ENCODE measurements at regions not wholly inside any gene's neighbourhood (a gene's known extent, or its start where the extent isn't known, plus 50 kb on each side); places are given as distances from the start of the nearest gene placed in this dataset.

DNA sequence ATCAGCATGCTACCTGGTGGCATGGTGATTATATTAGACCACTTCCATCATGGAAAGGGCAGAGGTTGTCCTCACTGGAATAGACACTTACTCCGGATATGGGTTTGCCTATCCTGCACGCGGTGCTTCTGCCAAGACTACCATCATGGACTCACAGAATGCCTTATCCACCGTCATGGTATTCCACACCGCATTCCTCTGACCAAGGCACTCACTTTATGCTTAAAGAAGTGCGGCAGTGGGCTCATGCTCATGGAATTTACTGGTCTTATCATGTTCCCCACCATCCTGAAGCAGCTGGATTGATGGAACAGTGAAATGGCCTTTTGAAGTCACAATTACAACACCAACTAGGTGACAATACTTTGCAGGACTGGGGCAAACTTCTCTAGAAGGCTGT, 109.2 kb upstream of the DRD2 start:
- DNase-seq, result no peak
- H3K27me3 Mint-ChIP-seq (ENCODE audit: insufficient read depth), result peaks cover 2% of the 10 kb centered on the region

DNA sequence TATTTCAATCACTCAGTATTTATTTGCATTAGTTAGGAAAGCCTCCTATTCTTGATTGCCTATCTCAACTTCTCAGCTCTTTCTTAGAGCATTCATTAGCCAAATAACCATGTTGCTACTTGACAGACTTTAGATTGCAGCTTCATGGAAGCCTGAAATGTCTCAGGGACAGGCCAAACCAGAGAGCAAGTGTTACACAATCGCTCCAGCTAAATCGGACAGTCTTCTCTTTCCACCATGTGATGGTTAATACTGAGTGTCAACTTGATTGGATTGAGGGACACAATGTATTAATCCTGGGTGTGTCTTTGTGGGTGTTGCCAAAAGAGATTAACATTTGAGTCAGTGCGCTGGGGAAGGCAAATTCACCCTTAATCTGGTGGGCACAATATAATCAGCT, 106.5 kb upstream of the DRD2 start:
- Mint-ChIP-seq H3K4me1 (ENCODE audit: low read depth) (no peaks in the 10 kb centered on the region), H3K4me3 (no peak overlapping the region), H3K36me3 (ENCODE audit: low read depth) (0 out of 2 replicates have a peak, but pooled peaks cover 6% of the 10 kb centered on the region), H3K27ac (no peak overlapping the region), H3K9me3 (peaks cover 40% of the 10 kb centered on the region), H3K27me3 (ENCODE audit: insufficient read depth) (peaks cover 2% of the 10 kb centered on the region; the same call in 1 of the 2 replicates)
- DNase-seq, result no peak
- TF ChIP-seq, protein P1, sequence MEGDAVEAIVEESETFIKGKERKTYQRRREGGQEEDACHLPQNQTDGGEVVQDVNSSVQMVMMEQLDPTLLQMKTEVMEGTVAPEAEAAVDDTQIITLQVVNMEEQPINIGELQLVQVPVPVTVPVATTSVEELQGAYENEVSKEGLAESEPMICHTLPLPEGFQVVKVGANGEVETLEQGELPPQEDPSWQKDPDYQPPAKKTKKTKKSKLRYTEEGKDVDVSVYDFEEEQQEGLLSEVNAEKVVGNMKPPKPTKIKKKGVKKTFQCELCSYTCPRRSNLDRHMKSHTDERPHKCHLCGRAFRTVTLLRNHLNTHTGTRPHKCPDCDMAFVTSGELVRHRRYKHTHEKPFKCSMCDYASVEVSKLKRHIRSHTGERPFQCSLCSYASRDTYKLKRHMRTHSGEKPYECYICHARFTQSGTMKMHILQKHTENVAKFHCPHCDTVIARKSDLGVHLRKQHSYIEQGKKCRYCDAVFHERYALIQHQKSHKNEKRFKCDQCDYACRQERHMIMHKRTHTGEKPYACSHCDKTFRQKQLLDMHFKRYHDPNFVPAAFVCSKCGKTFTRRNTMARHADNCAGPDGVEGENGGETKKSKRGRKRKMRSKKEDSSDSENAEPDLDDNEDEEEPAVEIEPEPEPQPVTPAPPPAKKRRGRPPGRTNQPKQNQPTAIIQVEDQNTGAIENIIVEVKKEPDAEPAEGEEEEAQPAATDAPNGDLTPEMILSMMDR (IDR thresholded peaks at IDR 0.05), result no peak

More for the DNA sequence above, 109.2 kb upstream of the DRD2 start:
- H3K27ac Mint-ChIP-seq, result no peak overlapping the region
- no peak overlapping the region for H3K4me3 Mint-ChIP-seq
- H3K4me1 Mint-ChIP-seq (ENCODE audit: low read depth), result no peaks in the 10 kb centered on the region
- H3K36me3 Mint-ChIP-seq (ENCODE audit: low read depth), result no peaks in the 10 kb centered on the region
- TF ChIP-seq, protein P1 (IDR thresholded peaks at IDR 0.05), result no peak
- peaks cover 41% of the 10 kb centered on the region for H3K9me3 Mint-ChIP-seq

DNA sequence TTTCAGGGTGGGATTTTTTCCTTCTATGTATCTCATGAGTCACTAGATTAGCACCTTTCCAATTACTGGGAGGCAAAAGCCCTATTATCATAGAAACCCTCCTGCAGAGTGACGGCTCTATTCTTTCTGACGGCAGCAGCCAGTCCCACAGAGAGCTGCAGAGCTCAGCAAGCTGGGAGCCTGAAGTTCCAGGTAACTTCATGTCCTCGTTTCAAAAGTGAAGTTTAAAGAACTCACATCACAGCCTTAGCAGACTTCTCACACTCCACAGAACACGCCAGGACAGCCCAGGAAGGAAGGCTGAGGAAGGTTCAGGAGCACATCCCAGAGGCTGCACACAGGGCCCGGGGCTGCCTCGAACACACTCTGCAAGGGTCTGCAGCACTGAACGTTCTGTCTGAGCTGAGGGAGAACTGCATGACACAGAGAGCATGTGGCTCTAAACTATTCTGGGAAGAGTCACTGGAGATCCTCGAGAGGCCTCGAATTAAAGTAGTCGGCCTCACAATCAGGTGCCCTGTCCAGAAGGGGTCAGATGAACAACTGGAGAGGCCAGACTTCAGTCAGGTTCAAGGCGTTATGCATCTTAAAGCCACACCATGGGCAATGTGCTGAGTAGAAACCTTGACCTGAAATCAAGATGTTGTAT, 104.2 kb upstream of the DRD2 start:
- no peaks in the 10 kb centered on the region for H3K4me1 Mint-ChIP-seq (ENCODE audit: low read depth)
- H3K27ac Mint-ChIP-seq, result no peak overlapping the region
- peaks cover 34% of the 10 kb centered on the region for H3K9me3 Mint-ChIP-seq
- DNase-seq, result no peak
- H3K36me3 Mint-ChIP-seq (ENCODE audit: low read depth), result peaks cover 6% of the 10 kb centered on the region; the same call in 1 of the 2 replicates
- no peak overlapping the region for H3K4me3 Mint-ChIP-seq
- H3K27me3 Mint-ChIP-seq (ENCODE audit: insufficient read depth), result peaks cover 2% of the 10 kb centered on the region; the same call in 1 of the 2 replicates
- TF ChIP-seq, protein P1 (IDR thresholded peaks at IDR 0.05), result no peak

DNA sequence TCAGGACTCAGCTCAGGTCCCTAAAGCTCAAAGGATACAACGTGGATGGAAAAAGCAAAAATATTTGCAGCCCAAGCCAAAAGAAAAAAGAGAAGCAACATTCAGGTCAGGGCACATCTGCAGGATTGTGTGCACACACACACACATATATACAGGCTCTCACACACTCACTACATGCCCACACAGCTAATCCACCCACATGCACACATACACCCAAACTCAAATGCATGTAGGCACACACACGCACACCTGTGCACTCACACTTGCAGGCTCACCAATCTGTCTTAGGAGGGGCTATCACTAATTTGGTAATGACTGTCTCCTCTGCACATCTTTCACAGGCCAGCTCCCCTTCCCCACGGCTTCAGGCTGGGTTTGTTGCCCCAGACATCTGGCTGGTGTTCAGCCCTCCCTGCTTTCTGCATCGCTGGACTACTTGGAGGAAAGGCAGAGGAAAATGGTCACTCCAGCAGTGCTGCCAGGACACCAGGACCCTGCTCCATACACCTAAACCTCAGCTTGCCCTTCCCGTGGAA, 103.6 kb upstream of the DRD2 start:
- Mint-ChIP-seq H3K4me3 (no peak overlapping the region), H3K27me3 (ENCODE audit: insufficient read depth) (peaks cover 2% of the 10 kb centered on the region; the same call in 1 of the 2 replicates), H3K27ac (no peak overlapping the region), H3K4me1 (ENCODE audit: low read depth) (no peaks in the 10 kb centered on the region), H3K36me3 (ENCODE audit: low read depth) (peaks cover 6% of the 10 kb centered on the region; the same call in 1 of the 2 replicates), H3K9me3 (peaks cover 34% of the 10 kb centered on the region)
- no peak for DNase-seq
- TF ChIP-seq, protein P1 (IDR thresholded peaks at IDR 0.05), result no peak

DNA sequence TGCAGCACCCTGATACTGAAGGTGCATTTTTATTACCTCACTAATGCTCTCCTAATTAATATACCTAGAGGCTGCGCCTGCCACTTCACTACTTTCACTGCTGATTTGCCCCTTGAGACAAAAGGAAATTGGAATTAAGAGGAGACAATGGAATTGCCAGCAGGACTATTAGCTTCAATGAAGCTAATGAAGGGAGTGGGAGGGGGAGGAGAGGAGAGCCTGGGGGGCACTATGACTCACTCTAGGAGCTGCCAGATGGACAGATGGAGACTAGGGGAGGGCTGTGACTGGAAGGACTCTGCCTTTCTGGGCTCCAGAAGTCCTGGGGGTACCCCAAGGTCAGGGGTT, 102.8 kb upstream of the DRD2 start:
- Mint-ChIP-seq H3K27me3 (ENCODE audit: insufficient read depth) (no peaks in the 10 kb centered on the region), H3K27ac (no peak overlapping the region), H3K36me3 (ENCODE audit: low read depth) (peaks cover 6% of the 10 kb centered on the region; the same call in 1 of the 2 replicates), H3K4me3 (no peak overlapping the region), H3K9me3 (peaks cover 28% of the 10 kb centered on the region), H3K4me1 (ENCODE audit: low read depth) (no peaks in the 10 kb centered on the region)
- DNase-seq, result no peak
- TF ChIP-seq, protein P1 (IDR thresholded peaks at IDR 0.05), result no peak
